Aorta (tissue), 5 donors: ENCODE measurements at regions not wholly inside any gene's neighbourhood (a gene's known extent, or its start where the extent isn't known, plus 50 kb on each side); places are given as distances from the start of the nearest gene placed in this dataset.

Source experiments
- ATAC-seq: fragments of 200-7000 bp; cut with Tn5 transposase; one replicate; pipeline ENCODE4 v1.9.1; 2022; ENCODE audit warnings: moderate library complexity; ENCODE audit not compliant: low FRiP score
- DNase-seq, 2 donors: peaks; one replicate each; pipeline ENCODE4 v3.0.0-alpha.2; 2020
- H3K27ac ChIP-seq, 2 donors: one replicate each; pipeline ENCODE4 v1.5.1; 2013; ENCODE audit warnings: low read length in 2 of 2, mild to moderate bottlenecking in 2 of 2, moderate library complexity in 2 of 2, control low read depth in 1 of 2, inconsistent platforms in 1 of 2, low read depth in 1 of 2
- H3K27me3 ChIP-seq, 2 donors: one replicate each; pipeline ENCODE4 v1.6.1; 2013; ENCODE audit warnings: control low read depth in 1 of 2, low read length in 1 of 2, mild to moderate bottlenecking in 1 of 2, moderate library complexity in 1 of 2; ENCODE audit not compliant: insufficient read depth in 2 of 2, control insufficient read depth in 1 of 2
- H3K36me3 ChIP-seq, 2 donors: one replicate each; pipeline ENCODE4 v1.6.1; 2013; ENCODE audit warnings: control low read depth in 1 of 2, low read length in 1 of 2, mild to moderate bottlenecking in 1 of 2; ENCODE audit not compliant: insufficient read depth in 2 of 2, control insufficient read depth in 1 of 2
- H3K4me1 ChIP-seq, 2 donors: one replicate each; pipeline ENCODE4 v1.6.1; 2013; ENCODE audit warnings: low read length in 2 of 2, control low read depth in 1 of 2, mild to moderate bottlenecking in 1 of 2, moderate library complexity in 1 of 2; ENCODE audit not compliant: insufficient read depth in 2 of 2, control insufficient read depth in 1 of 2
- H3K4me3 ChIP-seq, 2 donors: one replicate each; pipeline ENCODE4 v1.5.1; 2013; ENCODE audit warnings: low read length in 2 of 2, control low read depth in 1 of 2, mild to moderate bottlenecking in 1 of 2
- H3K9me3 ChIP-seq: one replicate; pipeline ENCODE4 v1.6.1; 2013; ENCODE audit warnings: mild to moderate bottlenecking, low read length; ENCODE audit not compliant: control insufficient read depth
- WGBS, 2 donors: extraction: QIAGEN DNeasy Blood & Tissue Kit; methylation state at CpG; one replicate each; pipeline ENCODE4 v1.1.7; 2013; 5-methylcytosine and 5-hydroxymethylcytosine counted together
- intact Hi-C, 2 donors: fragments of 100-400 bp; cut with DNase I; formaldehyde crosslinking; loops; one replicate each; pipeline versions ENCODE4 v1.14.2 to v1.15.0; 2022
- donor health status: healthy with polysubstance abuse.
- donor health status: Bipolar disorder and iron deficiency.
- donor health status: DM: no; HTN: no; CAD: no.
- donor health status: DM: no; HTN: no; CAD: no.
- donor health status: DM: yes; HTN: yes; CAD: no.

DNA sequence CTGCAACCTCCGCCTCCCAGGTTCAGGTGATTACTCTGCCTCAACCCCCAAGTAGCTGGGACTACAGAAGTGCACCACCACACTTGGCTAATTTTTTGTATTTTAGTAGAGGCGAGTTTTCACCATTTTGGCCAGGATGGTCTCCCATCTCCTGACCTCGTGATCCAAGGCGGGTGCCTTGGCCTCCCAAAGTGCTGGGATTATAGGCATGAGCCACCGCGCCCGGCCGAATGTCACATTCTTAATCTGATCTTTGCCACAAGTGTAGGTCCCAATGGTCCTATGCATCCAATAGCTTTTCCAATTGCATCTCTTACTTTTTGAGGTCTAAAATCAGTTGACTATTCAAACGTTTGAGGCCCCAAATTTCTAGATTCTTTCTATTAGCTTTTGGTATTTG, 676.0 kb downstream of the SLC16A7 start:
- H3K36me3 ChIP-seq: no peaks in the 10 kb centered on the region
- 88 to 90% methylated on average over 9 of the region's 9 CpGs for WGBS, 2 donors
- intact Hi-C loops: no loop called here
- no peak overlapping the region for H3K27ac ChIP-seq
- no peaks in the 10 kb centered on the region for H3K4me1 ChIP-seq
- no peaks in the 10 kb centered on the region for H3K27me3 ChIP-seq
- ATAC-seq: no peak
- H3K9me3 ChIP-seq: no peaks in the 10 kb centered on the region
- no peak overlapping the region for H3K4me3 ChIP-seq
- DNase-seq: no peak

DNA sequence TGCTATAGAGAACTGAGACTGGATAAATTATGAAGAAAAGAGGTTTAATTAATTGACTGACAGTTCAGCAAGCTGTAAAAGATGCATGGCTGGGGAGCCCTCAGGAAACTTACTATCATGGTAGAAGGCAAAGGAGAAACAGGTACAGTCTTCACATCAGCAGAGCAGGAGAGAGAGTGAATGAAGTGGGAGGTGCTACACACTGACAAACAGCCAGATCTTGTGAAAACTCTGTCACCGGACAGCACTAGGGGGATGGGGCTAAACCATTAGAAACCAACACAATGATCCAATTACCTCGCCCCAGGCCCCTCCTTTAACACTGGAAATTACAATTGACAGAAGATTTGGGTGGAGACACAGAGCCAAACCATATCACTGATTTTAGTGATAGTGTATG, 682.4 kb downstream of the SLC16A7 start:
- no peak for ATAC-seq
- Histone ChIP-seq H3K4me3 (no peak overlapping the region), H3K36me3 (no peaks in the 10 kb centered on the region), H3K27me3 (no peaks in the 10 kb centered on the region), H3K4me1 (no peaks in the 10 kb centered on the region), H3K9me3 (no peaks in the 10 kb centered on the region), H3K27ac (no peak overlapping the region)
- 41 to 49% methylated on average over 2 of the region's 2 CpGs for WGBS, 2 donors
- intact Hi-C loops: no loop called here
- DNase-seq: no peak

DNA sequence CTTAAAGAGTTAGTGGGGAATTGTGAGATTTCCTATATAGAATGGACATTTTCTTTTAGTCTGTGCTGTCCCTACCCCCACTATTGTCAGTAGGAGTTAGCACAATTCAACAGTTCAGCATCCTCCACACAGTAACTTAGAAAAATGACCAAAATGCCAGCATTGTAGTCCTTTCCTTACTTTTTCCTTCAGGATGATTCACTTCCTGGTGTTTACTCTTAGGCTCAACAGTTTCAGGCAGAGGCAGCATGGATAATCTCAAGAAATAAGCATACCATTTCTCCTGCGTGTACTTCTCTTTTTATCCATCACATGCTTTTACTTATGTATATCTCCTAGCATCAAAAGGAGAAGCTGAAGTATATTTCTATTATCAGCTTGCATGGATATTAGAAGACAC, 683.4 kb downstream of the SLC16A7 start:
- DNase-seq (no peak), ATAC-seq (no peak)
- WGBS, 2 donors: 76 to 80% methylated on average over 1 of the region's 1 CpG
- no peaks in the 10 kb centered on the region for H3K9me3 ChIP-seq
- intact Hi-C loops: no loop called here
- no peaks in the 10 kb centered on the region for H3K36me3 ChIP-seq
- H3K27ac ChIP-seq: no peak overlapping the region
- H3K27me3 ChIP-seq: no peaks in the 10 kb centered on the region
- no peaks in the 10 kb centered on the region for H3K4me1 ChIP-seq
- H3K4me3 ChIP-seq: no peak overlapping the region

DNA sequence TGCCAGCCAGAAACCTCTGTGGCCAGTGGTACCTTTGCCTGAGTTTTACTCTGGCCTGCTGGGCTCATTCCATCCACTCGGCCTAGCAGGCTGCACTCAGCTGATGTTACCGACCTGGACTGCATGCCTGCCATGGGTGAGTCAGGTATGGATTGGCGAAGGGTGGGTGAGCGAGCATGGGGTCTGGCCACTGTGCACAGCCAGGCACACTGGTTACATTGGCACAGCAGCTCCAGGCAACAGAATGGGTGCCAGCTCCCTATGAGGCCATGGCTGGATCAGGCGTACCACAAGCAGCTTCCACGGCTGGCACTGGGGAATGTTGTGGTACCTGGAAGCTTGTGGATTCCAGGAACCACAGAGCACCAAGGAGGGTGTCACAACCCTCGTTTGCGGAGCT, 685.7 kb downstream of the SLC16A7 start:
- WGBS, 2 donors: 55 to 59% methylated on average over 8 of the region's 8 CpGs
- ATAC-seq (no peak), DNase-seq (no peak)
- Histone ChIP-seq H3K9me3 (no peaks in the 10 kb centered on the region), H3K4me1 (no peaks in the 10 kb centered on the region), H3K4me3 (no peak overlapping the region), H3K36me3 (no peaks in the 10 kb centered on the region), H3K27me3 (no peaks in the 10 kb centered on the region), H3K27ac (no peak overlapping the region)
- intact Hi-C loops: no loop called here

DNA sequence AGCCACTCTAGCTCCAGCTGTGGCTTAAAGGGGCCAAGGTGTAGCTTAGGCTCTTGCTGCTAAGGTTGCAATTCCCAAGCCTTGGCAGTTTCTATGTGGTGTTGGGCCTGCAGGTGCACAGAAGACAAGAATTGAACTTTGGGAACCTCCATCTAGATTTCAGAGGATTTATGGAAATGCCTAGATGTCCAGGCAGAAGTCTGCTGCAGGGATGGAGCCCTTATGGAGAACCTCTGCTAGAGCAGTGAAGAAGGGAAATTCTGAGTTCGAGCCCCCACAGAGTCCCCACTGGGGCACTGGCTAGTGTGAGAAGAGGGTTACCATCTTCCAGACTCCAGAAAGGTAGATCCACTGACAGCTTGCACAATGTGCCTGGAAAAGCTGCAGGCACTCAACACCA, 694.7 kb downstream of the SLC16A7 start:
- WGBS, 2 donors: 85 to 95% methylated on average over 1 of the region's 1 CpG
- no peak for DNase-seq
- H3K4me3 ChIP-seq: no peak overlapping the region

DNA sequence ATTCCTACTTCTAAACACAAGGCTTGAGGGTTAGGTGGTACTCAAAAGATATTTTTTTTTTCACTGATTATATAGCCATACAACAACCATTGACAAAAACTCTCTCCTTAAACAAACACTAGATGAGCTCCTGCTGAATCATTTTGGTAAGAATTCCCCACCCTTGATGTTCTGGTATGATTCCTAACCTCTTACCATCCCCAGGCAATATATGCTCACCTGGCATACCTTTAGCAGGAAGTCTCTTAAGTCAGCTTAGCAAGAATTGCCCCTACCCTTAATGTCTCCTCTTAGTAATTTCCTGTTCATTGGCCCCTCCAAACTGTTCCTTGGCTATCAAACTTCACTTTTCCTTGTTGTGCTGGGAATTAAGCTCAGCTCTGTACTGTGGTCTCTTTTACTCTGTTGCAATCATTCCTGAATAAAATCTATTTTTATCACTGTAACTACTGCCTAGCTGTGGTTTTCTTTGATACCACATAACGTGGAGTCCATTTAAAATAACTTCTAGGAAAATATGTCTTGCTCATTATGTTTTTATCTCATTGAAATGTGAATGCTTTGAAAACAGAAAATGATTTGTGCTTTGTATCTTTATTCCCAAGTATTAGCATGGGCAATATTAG, 712.6 kb downstream of the SLC16A7 start:
- no peaks in the 10 kb centered on the region for H3K27me3 ChIP-seq
- H3K4me1 ChIP-seq: no peaks in the 10 kb centered on the region
- ATAC-seq: no peak
- no peaks in the 10 kb centered on the region for H3K36me3 ChIP-seq
- H3K27ac ChIP-seq: no peak overlapping the region
- no peak for DNase-seq
- WGBS, 2 donors: 0 to 2% methylated on average over 1 of the region's 1 CpG
- H3K4me3 ChIP-seq: no peak overlapping the region
- intact Hi-C loops: no loop called here
- no peaks in the 10 kb centered on the region for H3K9me3 ChIP-seq

More for the DNA sequence above, 694.7 kb downstream of the SLC16A7 start:
- H3K36me3 ChIP-seq: no peaks in the 10 kb centered on the region
- intact Hi-C loops: no loop called here
- H3K4me1 ChIP-seq: no peaks in the 10 kb centered on the region
- ATAC-seq: peak; percentile 44
- H3K27ac ChIP-seq: no peak overlapping the region
- no peaks in the 10 kb centered on the region for H3K9me3 ChIP-seq
- H3K27me3 ChIP-seq: no peaks in the 10 kb centered on the region

DNA sequence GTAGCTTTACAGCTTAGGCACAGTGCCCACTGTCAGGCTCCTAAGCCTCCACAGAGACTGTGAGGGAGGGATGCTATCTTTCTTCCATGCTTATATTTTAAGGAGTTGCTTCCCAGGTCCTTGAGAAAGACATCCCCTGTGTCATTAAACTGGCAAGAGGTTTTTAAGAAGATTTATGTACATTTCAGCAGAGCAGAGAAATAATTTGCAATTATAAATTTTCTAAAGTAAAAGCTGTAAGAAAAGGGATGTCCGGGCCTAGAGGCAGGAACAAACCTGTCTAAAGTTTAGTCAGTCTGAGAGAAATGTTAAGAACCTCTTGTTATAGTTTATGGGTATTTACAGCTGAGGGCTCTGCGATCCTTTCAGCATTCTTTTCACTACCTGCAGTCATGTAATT, 716.1 kb downstream of the SLC16A7 start:
- DNase-seq (no peak), ATAC-seq (no peak)
- Histone ChIP-seq H3K27ac (no peak overlapping the region), H3K9me3 (no peaks in the 10 kb centered on the region), H3K4me1 (no peaks in the 10 kb centered on the region), H3K27me3 (no peaks in the 10 kb centered on the region), H3K4me3 (no peak overlapping the region), H3K36me3 (no peaks in the 10 kb centered on the region)
- intact Hi-C loops: no loop called here
- WGBS, 2 donors: 91 to 92% methylated on average over 2 of the region's 2 CpGs

DNA sequence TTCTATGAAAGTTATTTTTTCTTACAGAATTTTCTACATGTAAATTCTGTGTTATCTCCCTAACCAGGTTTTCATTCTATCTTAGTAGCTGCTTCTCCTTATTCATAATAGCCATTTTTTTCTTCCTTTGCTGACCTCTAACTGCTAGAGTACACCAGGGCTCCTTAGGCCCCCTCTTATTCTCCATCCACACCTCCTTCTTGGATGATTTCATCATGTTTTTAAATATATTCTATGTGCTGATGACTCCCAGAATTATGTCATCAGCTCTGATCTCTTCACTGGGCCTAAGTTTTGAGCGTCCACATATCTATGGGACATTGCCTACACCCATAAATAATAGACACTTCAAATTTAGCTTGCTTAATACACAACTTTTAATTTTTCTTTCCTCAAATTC, 721.5 kb downstream of the SLC16A7 start:
- no peak overlapping the region for H3K4me3 ChIP-seq
- WGBS, 2 donors: 75 to 84% methylated on average over 1 of the region's 1 CpG
- H3K4me1 ChIP-seq: no peaks in the 10 kb centered on the region
- DNase-seq (no peak), ATAC-seq (no peak)
- no peaks in the 10 kb centered on the region for H3K9me3 ChIP-seq
- H3K27ac ChIP-seq: no peak overlapping the region
- H3K36me3 ChIP-seq: no peaks in the 10 kb centered on the region
- intact Hi-C loops: no loop called here
- H3K27me3 ChIP-seq: no peaks in the 10 kb centered on the region

DNA sequence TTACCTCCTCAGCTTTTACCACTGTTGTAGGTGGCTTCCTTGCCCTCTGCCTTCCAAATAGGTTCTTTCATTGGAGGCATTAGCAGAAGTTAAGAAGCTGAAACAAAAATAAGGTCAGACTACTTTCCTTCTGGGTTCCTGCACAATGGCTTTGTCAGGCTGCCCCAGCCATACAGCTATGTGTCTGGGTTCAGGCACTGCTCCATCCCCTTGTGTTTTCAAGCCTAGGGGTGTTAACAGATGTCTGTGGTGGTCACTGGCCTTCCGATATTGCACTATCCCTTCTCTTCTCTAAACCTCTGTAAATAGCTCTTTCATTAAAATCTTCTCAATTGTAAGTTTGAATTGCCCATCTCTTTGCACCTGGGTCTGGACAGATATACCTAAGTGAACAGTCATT, 728.9 kb downstream of the SLC16A7 start:
- intact Hi-C loops: no loop called here

More for the DNA sequence above, 728.9 kb downstream of the SLC16A7 start:
- H3K4me3 ChIP-seq: no peak overlapping the region
- DNase-seq (no peak), ATAC-seq (no peak)
- H3K27ac ChIP-seq: no peak overlapping the region
- H3K9me3 ChIP-seq: no peaks in the 10 kb centered on the region
- 90 to 93% methylated on average over 1 of the region's 1 CpG for WGBS, 2 donors
- no peaks in the 10 kb centered on the region for H3K36me3 ChIP-seq
- H3K4me1 ChIP-seq: no peaks in the 10 kb centered on the region
- H3K27me3 ChIP-seq: no peaks in the 10 kb centered on the region
